Transverse colon (tissue), 4 donors: ENCODE measurements at regions not wholly inside any gene's neighbourhood (a gene's known extent, or its start where the extent isn't known, plus 50 kb on each side); places are given as distances from the start of the nearest gene placed in this dataset.

Experiments
- EP300 ChIP-seq: sonication (generic); formaldehyde crosslinking; IDR thresholded peaks from one replicate; pipeline ENCODE4 v1.6.1; 2017; ENCODE audit warnings: antibody characterized with exemption, low read depth
- POLR2A ChIP-seq: fragments of 450-650 bp; IDR thresholded peaks from one replicate; pipeline ENCODE4 v1.6.1; 2016; ENCODE audit warnings: antibody characterized with exemption, mild to moderate bottlenecking, moderate library complexity
- POLR2AphosphoS5 ChIP-seq, 3 donors: sonication (generic); formaldehyde crosslinking; IDR thresholded peaks; one replicate each; pipeline ENCODE4 v1.6.1; 2016; ENCODE audit warnings: antibody characterized with exemption in 3 of 3
- TF ChIP-seq, protein P1 (sequence below), 5 experiments: fragments of 200-600 bp in 3 of 5; fragments of 450-650 bp in 2 of 5; sonication (generic) in 3 of 5; IDR thresholded peaks; 1 replicate in 2 of 5; 2 replicates in 3 of 5; pipeline ENCODE4 v1.5.1; 2016 to 2017; ENCODE audit warnings: antibody characterized with exemption in 5 of 5, inconsistent platforms in 3 of 5, mild to moderate bottlenecking in 2 of 5, moderate library complexity in 1 of 5

- TF ChIP-seq, protein P1, sequence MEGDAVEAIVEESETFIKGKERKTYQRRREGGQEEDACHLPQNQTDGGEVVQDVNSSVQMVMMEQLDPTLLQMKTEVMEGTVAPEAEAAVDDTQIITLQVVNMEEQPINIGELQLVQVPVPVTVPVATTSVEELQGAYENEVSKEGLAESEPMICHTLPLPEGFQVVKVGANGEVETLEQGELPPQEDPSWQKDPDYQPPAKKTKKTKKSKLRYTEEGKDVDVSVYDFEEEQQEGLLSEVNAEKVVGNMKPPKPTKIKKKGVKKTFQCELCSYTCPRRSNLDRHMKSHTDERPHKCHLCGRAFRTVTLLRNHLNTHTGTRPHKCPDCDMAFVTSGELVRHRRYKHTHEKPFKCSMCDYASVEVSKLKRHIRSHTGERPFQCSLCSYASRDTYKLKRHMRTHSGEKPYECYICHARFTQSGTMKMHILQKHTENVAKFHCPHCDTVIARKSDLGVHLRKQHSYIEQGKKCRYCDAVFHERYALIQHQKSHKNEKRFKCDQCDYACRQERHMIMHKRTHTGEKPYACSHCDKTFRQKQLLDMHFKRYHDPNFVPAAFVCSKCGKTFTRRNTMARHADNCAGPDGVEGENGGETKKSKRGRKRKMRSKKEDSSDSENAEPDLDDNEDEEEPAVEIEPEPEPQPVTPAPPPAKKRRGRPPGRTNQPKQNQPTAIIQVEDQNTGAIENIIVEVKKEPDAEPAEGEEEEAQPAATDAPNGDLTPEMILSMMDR (IDR thresholded peaks at IDR 0.05), result no peak
- TF ChIP-seq EP300, result no peak
- no peak for TF ChIP-seq POLR2AphosphoS5 (IDR thresholded peaks at IDR 0.05)
- TF ChIP-seq POLR2A, result no peak
These were observed 93.6 kb downstream of the ATPSCKMT start for GRCh38 chr5:10155897-10156667.
